HUES64 (cell line): ENCODE measurements at regions not wholly inside any gene's neighbourhood (a gene's known extent, or its start where the extent isn't known, plus 50 kb on each side); places are given as distances from the start of the nearest gene placed in this dataset.
"Not testable (repeated sequence)": the region's sequence is repeated elsewhere in the genome, so short reads cannot be mapped to it uniquely, and the experiment has no call there.

Source experiments
- H3K27ac ChIP-seq: 2 replicates; pipeline ENCODE4 v1.7.0; 2013; ENCODE audit warnings: low read depth, low read length, inconsistent platforms
- H3K27me3 ChIP-seq: 2 replicates; pipeline ENCODE4 v1.6.1; 2013; ENCODE audit warnings: mild to moderate bottlenecking, low read length; ENCODE audit not compliant: insufficient read depth
- H3K36me3 ChIP-seq: 2 replicates; pipeline ENCODE4 v1.6.1; 2013; ENCODE audit warnings: mild to moderate bottlenecking, low read length; ENCODE audit not compliant: insufficient read depth
- H3K4me1 ChIP-seq: 2 replicates; pipeline ENCODE4 v1.6.1; 2013; ENCODE audit warnings: mild to moderate bottlenecking, low read length, moderate library complexity; ENCODE audit not compliant: insufficient read depth
- H3K4me3 ChIP-seq: 2 replicates; pipeline ENCODE4 v1.5.1; 2013; ENCODE audit warnings: mild to moderate bottlenecking, low read length, moderate library complexity
- H3K9ac ChIP-seq: 2 replicates; pipeline ENCODE4 v1.6.1; 2013; ENCODE audit warnings: mild to moderate bottlenecking, low read depth, low read length
- H3K9me3 ChIP-seq: 2 replicates; pipeline ENCODE4 v1.6.1; 2013; ENCODE audit warnings: low read depth, low read length; ENCODE audit not compliant: insufficient read depth
- WGBS: fragments of 150-250, 120-280 bp; methylation state at CpG from one replicate; pipeline ENCODE4 v1.1.7; 2013; ENCODE audit warnings: missing lambda C conversion rate; 5-methylcytosine and 5-hydroxymethylcytosine counted together

- H3K9ac ChIP-seq, H3K9me3 ChIP-seq, H3K36me3 ChIP-seq, H3K4me1 ChIP-seq, H3K27ac ChIP-seq, H3K4me3 ChIP-seq, H3K27me3 ChIP-seq: not testable (repeated sequence)
- 95% methylated on average over 6 of the region's 7 CpGs for WGBS
Measured at GRCh38 chrX:40387311-40387710, 193.5 kb upstream of the ATP6AP2 start.

- Histone ChIP-seq H3K9me3 (no peaks in the 10 kb centered on the region), H3K36me3 (no peaks in the 10 kb centered on the region), H3K9ac (no peak overlapping the region), H3K4me1 (no peaks in the 10 kb centered on the region), H3K27me3 (no peaks in the 10 kb centered on the region), H3K27ac (no peak overlapping the region), H3K4me3 (no peak overlapping the region)
- 86% methylated on average over 3 of the region's 3 CpGs for WGBS
Measured at GRCh38 chrX:40385682-40386081, 195.1 kb upstream of the ATP6AP2 start.

GRCh38 chrX:40385256-40385655, 195.5 kb upstream of the ATP6AP2 start:
- H3K9ac ChIP-seq = no peak overlapping the region
- H3K4me3 ChIP-seq = no peak overlapping the region
- WGBS = 89% methylated on average over 10 of the region's 10 CpGs
- no peaks in the 10 kb centered on the region for H3K4me1 ChIP-seq
- H3K9me3 ChIP-seq = no peaks in the 10 kb centered on the region
- no peak overlapping the region for H3K27ac ChIP-seq
- H3K36me3 ChIP-seq = no peaks in the 10 kb centered on the region
- no peaks in the 10 kb centered on the region for H3K27me3 ChIP-seq

GRCh38 chrX:40383969-40384368, 196.8 kb upstream of the ATP6AP2 start:
- H3K4me3 ChIP-seq = no peak overlapping the region
- H3K27ac ChIP-seq = no peak overlapping the region
- no peaks in the 10 kb centered on the region for H3K9me3 ChIP-seq
- 88% methylated on average over 4 of the region's 4 CpGs for whole genome bisulfite sequencing
- no peaks in the 10 kb centered on the region for H3K4me1 ChIP-seq
- no peaks in the 10 kb centered on the region for H3K27me3 ChIP-seq
- H3K9ac ChIP-seq = no peak overlapping the region
- H3K36me3 ChIP-seq = no peaks in the 10 kb centered on the region

- Histone ChIP-seq H3K27ac (no peak overlapping the region), H3K27me3 (no peaks in the 10 kb centered on the region), H3K4me1 (no peaks in the 10 kb centered on the region), H3K36me3 (no peaks in the 10 kb centered on the region), H3K9me3 (no peaks in the 10 kb centered on the region), H3K9ac (no peak overlapping the region), H3K4me3 (no peak overlapping the region)
- WGBS = 73% methylated on average over 6 of the region's 6 CpGs
Measured at GRCh38 chrX:40383360-40383759, 197.4 kb upstream of the ATP6AP2 start.

GRCh38 chrX:40380655-40381488, 199.9 kb upstream of the ATP6AP2 start:
- 52% methylated on average over 13 of the region's 16 CpGs for WGBS
- H3K9me3 ChIP-seq = no peaks in the 10 kb centered on the region
- no peaks in the 10 kb centered on the region for H3K27me3 ChIP-seq
- no peaks in the 10 kb centered on the region for H3K36me3 ChIP-seq
- H3K4me3 ChIP-seq = no peak overlapping the region
- no peaks in the 10 kb centered on the region for H3K4me1 ChIP-seq
- H3K9ac ChIP-seq = 0 out of 2 replicates have a peak overlapping the region, but pooled peaks have one; percentile 31
- no peak overlapping the region for H3K27ac ChIP-seq

- H3K9ac ChIP-seq = no peak overlapping the region
- H3K27me3 ChIP-seq = no peaks in the 10 kb centered on the region
- 93% methylated on average over 1 of the region's 1 CpG for WGBS
- no peaks in the 10 kb centered on the region for H3K4me1 ChIP-seq
- no peaks in the 10 kb centered on the region for H3K36me3 ChIP-seq
- no peak overlapping the region for H3K27ac ChIP-seq
- H3K4me3 ChIP-seq = no peak overlapping the region
- H3K9me3 ChIP-seq = no peaks in the 10 kb centered on the region
Measured at GRCh38 chrX:40377684-40378083, 203.1 kb upstream of the ATP6AP2 start.

GRCh38 chrX:40374486-40374885, 206.3 kb upstream of the ATP6AP2 start:
- no peak overlapping the region for H3K9ac ChIP-seq
- no peaks in the 10 kb centered on the region for H3K27me3 ChIP-seq
- WGBS = 94% methylated on average over 2 of the region's 2 CpGs
- no peaks in the 10 kb centered on the region for H3K36me3 ChIP-seq
- no peak overlapping the region for H3K27ac ChIP-seq
- H3K4me3 ChIP-seq = no peak overlapping the region
- no peaks in the 10 kb centered on the region for H3K4me1 ChIP-seq
- no peaks in the 10 kb centered on the region for H3K9me3 ChIP-seq

GRCh38 chrX:40373641-40374040, 207.1 kb upstream of the ATP6AP2 start:
- Histone ChIP-seq H3K9ac (no peak overlapping the region), H3K27ac (no peak overlapping the region), H3K36me3 (no peaks in the 10 kb centered on the region), H3K9me3 (no peaks in the 10 kb centered on the region), H3K27me3 (no peaks in the 10 kb centered on the region), H3K4me1 (no peaks in the 10 kb centered on the region), H3K4me3 (no peak overlapping the region)

- H3K9ac ChIP-seq = no peak overlapping the region
- WGBS = 92% methylated on average over 3 of the region's 4 CpGs
- no peaks in the 10 kb centered on the region for H3K4me1 ChIP-seq
- no peaks in the 10 kb centered on the region for H3K9me3 ChIP-seq
- H3K27me3 ChIP-seq = no peaks in the 10 kb centered on the region
- H3K4me3 ChIP-seq = no peak overlapping the region
- no peaks in the 10 kb centered on the region for H3K36me3 ChIP-seq
- no peak overlapping the region for H3K27ac ChIP-seq
Measured at GRCh38 chrX:40373025-40373424, 207.7 kb upstream of the ATP6AP2 start.

- H3K9me3 ChIP-seq = no peaks in the 10 kb centered on the region
Measured at GRCh38 chrX:40371376-40371775, 209.4 kb upstream of the ATP6AP2 start.

GRCh38 chrX:40368611-40369061, 212.1 kb upstream of the ATP6AP2 start:
- H3K36me3 ChIP-seq = no peaks in the 10 kb centered on the region

More at GRCh38 chrX:40371376-40371775, 209.4 kb upstream of the ATP6AP2 start:
- WGBS = 86% methylated on average over 5 of the region's 6 CpGs
- no peak overlapping the region for H3K4me3 ChIP-seq
- H3K36me3 ChIP-seq = no peaks in the 10 kb centered on the region
- H3K9ac ChIP-seq = no peak overlapping the region
- H3K27ac ChIP-seq = no peak overlapping the region
- no peaks in the 10 kb centered on the region for H3K4me1 ChIP-seq
- H3K27me3 ChIP-seq = no peaks in the 10 kb centered on the region

More at GRCh38 chrX:40368611-40369061, 212.1 kb upstream of the ATP6AP2 start:
- no peak overlapping the region for H3K27ac ChIP-seq
- no peak overlapping the region for H3K9ac ChIP-seq
- WGBS = 72% methylated on average over 2 of the region's 6 CpGs
- H3K4me1 ChIP-seq = no peaks in the 10 kb centered on the region
- H3K27me3 ChIP-seq = no peaks in the 10 kb centered on the region
- no peak overlapping the region for H3K4me3 ChIP-seq
- H3K9me3 ChIP-seq = no peaks in the 10 kb centered on the region
